DOHH2 (cell line): ENCODE measurements at regions not wholly inside any gene's neighbourhood (a gene's known extent, or its start where the extent isn't known, plus 50 kb on each side); places are given as distances from the start of the nearest gene placed in this dataset.

ENCODE experiments used
- H3F3A ChIP-seq: fragments of 200-600 bp; sonication (generic), shearing (Covaris generic); 2 replicates; pipeline ENCODE4 v1.6.0; 2016; ENCODE audit warnings: antibody characterized with exemption, mild to moderate bottlenecking; ENCODE audit not compliant: control insufficient read depth, insufficient read depth
- H3K27ac ChIP-seq: fragments of 200-600 bp; sonication (generic); 2 replicates; pipeline ENCODE4 v1.5.1; 2014; ENCODE audit warnings: low read depth, mild to moderate bottlenecking, low read length, moderate library complexity
- H3K27me3 ChIP-seq: fragments of 200-600 bp; sonication (generic); 2 replicates; pipeline ENCODE4 v1.6.1; 2014; ENCODE audit warnings: mild to moderate bottlenecking, low read length, mixed read lengths; ENCODE audit not compliant: control insufficient read depth
- H3K36me3 ChIP-seq: fragments of 200-600 bp; sonication (generic); 2 replicates; pipeline ENCODE4 v1.6.1; 2014; ENCODE audit warnings: mild to moderate bottlenecking, low read length, moderate library complexity, mixed read lengths; ENCODE audit not compliant: control insufficient read depth
- H3K4me1 ChIP-seq: fragments of 200-600 bp; sonication (generic); 2 replicates; pipeline ENCODE4 v1.6.1; 2014; ENCODE audit warnings: mild to moderate bottlenecking, low read length, mixed read lengths; ENCODE audit not compliant: control insufficient read depth
- H3K4me2 ChIP-seq: fragments of 200-600 bp; sonication (generic); 2 replicates; pipeline ENCODE4 v1.6.0; 2014; ENCODE audit warnings: mild to moderate bottlenecking, low read length, moderate library complexity
- H3K4me3 ChIP-seq: fragments of 200-600 bp; sonication (generic); 2 replicates; pipeline ENCODE4 v1.5.1; 2014; ENCODE audit warnings: mild to moderate bottlenecking, low read length, mixed read lengths
- H3K79me2 ChIP-seq: fragments of 200-600 bp; sonication (generic); 2 replicates; pipeline ENCODE4 v1.6.1; 2014; ENCODE audit warnings: mild to moderate bottlenecking, low read length, mixed read lengths; ENCODE audit not compliant: control insufficient read depth
- H3K9me2 ChIP-seq: fragments of 200-600 bp; sonication (generic); replicated peaks from 2 replicates; pipeline ENCODE4 v1.6.1; 2014; ENCODE audit warnings: mild to moderate bottlenecking, low read length, mixed read lengths; ENCODE audit not compliant: control insufficient read depth
- H3K9me3 ChIP-seq: fragments of 200-600 bp; sonication (generic); 2 replicates; pipeline ENCODE4 v1.6.1; 2014; ENCODE audit warnings: antibody characterized with exemption, low read length, mixed read lengths; ENCODE audit not compliant: control insufficient read depth, insufficient read depth
- H4K20me1 ChIP-seq: fragments of 200-600 bp; sonication (generic); 2 replicates; pipeline ENCODE4 v1.6.0; 2014; ENCODE audit warnings: low read depth, mild to moderate bottlenecking, antibody characterized with exemption, low read length, moderate library complexity; ENCODE audit not compliant: control insufficient read depth, insufficient read depth
- CTCF ChIP-seq: fragments of 200-600 bp; sonication (generic); IDR thresholded peaks from one replicate; pipeline ENCODE4 v1.5.1; 2014; ENCODE audit warnings: antibody characterized with exemption, mild to moderate bottlenecking, low read depth, low read length; ENCODE audit not compliant: poor library complexity, severe bottlenecking
- EZH2phosphoT487 ChIP-seq: fragments of 200-600 bp; sonication (generic); IDR thresholded peaks from 2 replicates; pipeline ENCODE4 v1.6.1; 2017; ENCODE audit warnings: borderline replicate concordance, mild to moderate bottlenecking, antibody characterized with exemption, low read length, moderate library complexity, mixed read lengths

- no peak overlapping the region for H3K4me2 ChIP-seq
- no peaks in the 10 kb centered on the region for H3F3A ChIP-seq
- no peaks in the 10 kb centered on the region for H3K27me3 ChIP-seq
- H3K9me2 ChIP-seq = no peaks in the 10 kb centered on the region
- no peaks in the 10 kb centered on the region for H3K36me3 ChIP-seq
- TF ChIP-seq EZH2phosphoT487 (no peak), CTCF (no peak)
- no peaks in the 10 kb centered on the region for H3K4me1 ChIP-seq
- no peak overlapping the region for H3K27ac ChIP-seq
- H3K9me3 ChIP-seq = no peaks in the 10 kb centered on the region; the same call in 1 of the 2 replicates
- no peaks in the 10 kb centered on the region for H4K20me1 ChIP-seq
- no peaks in the 10 kb centered on the region for H3K79me2 ChIP-seq
- no peak overlapping the region for H3K4me3 ChIP-seq
These were observed 114.4 kb upstream of the BMAL1 start for GRCh38 chr11:13163158-13163557.

- Histone ChIP-seq H3K79me2 (no peaks in the 10 kb centered on the region), H3K9me3 (no peaks in the 10 kb centered on the region), H3K4me1 (no peaks in the 10 kb centered on the region), H3F3A (no peaks in the 10 kb centered on the region), H3K9me2 (no peaks in the 10 kb centered on the region), H3K36me3 (no peaks in the 10 kb centered on the region), H3K27me3 (no peaks in the 10 kb centered on the region), H3K27ac (no peak overlapping the region), H3K4me2 (no peak overlapping the region), H3K4me3 (no peak overlapping the region), H4K20me1 (no peaks in the 10 kb centered on the region)
- TF ChIP-seq CTCF = no peak
These were observed 111.6 kb upstream of the BMAL1 start for GRCh38 chr11:13166036-13166435.

- H3K27me3 ChIP-seq = no peaks in the 10 kb centered on the region
- H4K20me1 ChIP-seq = no peaks in the 10 kb centered on the region
- no peak overlapping the region for H3K4me3 ChIP-seq
- H3K9me2 ChIP-seq = no peaks in the 10 kb centered on the region
- H3K27ac ChIP-seq = no peak overlapping the region
- H3F3A ChIP-seq = no peaks in the 10 kb centered on the region
- no peaks in the 10 kb centered on the region for H3K36me3 ChIP-seq
- no peaks in the 10 kb centered on the region for H3K79me2 ChIP-seq
- H3K9me3 ChIP-seq = no peaks in the 10 kb centered on the region
- H3K4me1 ChIP-seq = no peaks in the 10 kb centered on the region
- TF ChIP-seq CTCF = no peak
- no peak for TF ChIP-seq EZH2phosphoT487
- H3K4me2 ChIP-seq = no peak overlapping the region
These were observed 109.3 kb upstream of the BMAL1 start for GRCh38 chr11:13168271-13168670.

GRCh38 chr11:13169709-13170108 is 107.9 kb upstream of the BMAL1 start:
- TF ChIP-seq CTCF (no peak), EZH2phosphoT487 (no peak)
- Histone ChIP-seq H3K27ac (no peak overlapping the region), H3F3A (no peaks in the 10 kb centered on the region), H3K36me3 (no peaks in the 10 kb centered on the region), H3K4me2 (no peak overlapping the region), H3K9me3 (no peaks in the 10 kb centered on the region), H3K4me3 (no peak overlapping the region), H3K9me2 (no peaks in the 10 kb centered on the region), H3K4me1 (no peaks in the 10 kb centered on the region), H4K20me1 (no peaks in the 10 kb centered on the region), H3K27me3 (no peaks in the 10 kb centered on the region), H3K79me2 (no peaks in the 10 kb centered on the region)
